ENCODE measurements at regions not wholly inside any gene's neighbourhood (a gene's known extent, or its start where the extent isn't known, plus 50 kb on each side); places are given as distances from the start of the nearest gene placed in this dataset.

- no peak for DNase-seq
Observed at GRCh38 chr11:30089921-30090320, 73.1 kb upstream of the KCNA4 start.

- no peak for DNase-seq
Observed at GRCh38 chr11:30091246-30091645, 74.4 kb upstream of the KCNA4 start.

GRCh38 chr11:30091737-30092136 is 74.9 kb upstream of the KCNA4 start:
- no peak for DNase-seq

- DNase-seq, result no peak
Observed at GRCh38 chr11:30092518-30092917, 75.7 kb upstream of the KCNA4 start.

GRCh38 chr11:30100495-30100894 is 83.7 kb upstream of the KCNA4 start:
- no peak for DNase-seq

- DNase-seq, result no peak
Observed at GRCh38 chr11:30106222-30107181, 89.7 kb upstream of the KCNA4 start.

- DNase-seq, result no peak
Observed at GRCh38 chr11:30107899-30108298, 91.1 kb upstream of the KCNA4 start.

GRCh38 chr11:30109774-30110173 is 92.9 kb upstream of the KCNA4 start:
- DNase-seq, result no peak

- no peak for DNase-seq
Observed at GRCh38 chr11:30110691-30111090, 93.9 kb upstream of the KCNA4 start.

- DNase-seq, result no peak
Observed at GRCh38 chr11:30111786-30112185, 95.0 kb upstream of the KCNA4 start.

- DNase-seq, result no peak
Observed at GRCh38 chr11:30113326-30113898, 96.6 kb upstream of the KCNA4 start.

GRCh38 chr11:30116512-30116911 is 99.7 kb upstream of the KCNA4 start:
- DNase-seq, result no peak

GRCh38 chr11:30120045-30120589 is 103.3 kb upstream of the KCNA4 start:
- no peak for DNase-seq

GRCh38 chr11:30125456-30125855 is 105.4 kb upstream of the FSHB start:
- no peak for DNase-seq

GRCh38 chr11:30128269-30128932 is 102.4 kb upstream of the FSHB start:
- DNase-seq, result no peak

GRCh38 chr11:30131535-30131934 is 99.3 kb upstream of the FSHB start:
- no peak for DNase-seq

- no peak for DNase-seq
Observed at GRCh38 chr11:30133281-30133680, 97.5 kb upstream of the FSHB start.

- DNase-seq, result peak; percentile 55
Observed at GRCh38 chr11:30143098-30143705, 87.6 kb upstream of the FSHB start.

- no peak for DNase-seq
Observed at GRCh38 chr11:30147293-30147692, 83.5 kb upstream of the FSHB start.

- DNase-seq, result no peak
Observed at GRCh38 chr11:30149998-30150397, 80.8 kb upstream of the FSHB start.

- no peak for DNase-seq
Observed at GRCh38 chr11:30150425-30150824, 80.4 kb upstream of the FSHB start.

- no peak for DNase-seq
Observed at GRCh38 chr11:30153008-30153407, 77.8 kb upstream of the FSHB start.

Data from left kidney (tissue), 1 donor.